NCI-H2171 treated with DMSO at 0.1 percent for 48 hours (cell line): ENCODE measurements at regions not wholly inside any gene's neighbourhood (a gene's known extent, or its start where the extent isn't known, plus 50 kb on each side); places are given as distances from the start of the nearest gene placed in this dataset.

ENCODE experiments used
- DNase-seq: peaks from one replicate; lab custom pipeline; 2025; lab: John Stamatoyannopoulos, UW

- peak; percentile 16 for DNase-seq
Observed at GRCh38 chr4:153137677-153138630, 66.3 kb upstream of the TRIM2 start.

GRCh38 chr4:153138736-153139135 is 65.5 kb upstream of the TRIM2 start:
- DNase-seq, result peak; percentile 37

GRCh38 chr4:153140294-153140693 is 63.9 kb upstream of the TRIM2 start:
- DNase-seq, result no peak

- DNase-seq, result no peak
Observed at GRCh38 chr4:153141238-153141637, 63.0 kb upstream of the TRIM2 start.

GRCh38 chr4:153142700-153143438 is 61.4 kb upstream of the TRIM2 start:
- peak; percentile 85 for DNase-seq

GRCh38 chr4:153143527-153144348 is 60.5 kb upstream of the TRIM2 start:
- DNase-seq, result peak; percentile 87

- DNase-seq, result no peak
Observed at GRCh38 chr4:153146031-153146430, 58.2 kb upstream of the TRIM2 start.

GRCh38 chr4:153146961-153147360 is 57.3 kb upstream of the TRIM2 start:
- DNase-seq, result no peak

GRCh38 chr4:153148791-153149190 is 55.5 kb upstream of the TRIM2 start:
- DNase-seq, result no peak

- peak; percentile 81 for DNase-seq
Observed at GRCh38 chr4:153151535-153152455, 52.4 kb upstream of the TRIM2 start.

GRCh38 chr4:153152501-153153338 is 51.5 kb upstream of the TRIM2 start:
- DNase-seq, result peak; percentile 77

GRCh38 chr4:153153339-153153871 is 50.8 kb upstream of the TRIM2 start:
- peak; percentile 77 for DNase-seq

- peak; percentile 66 for DNase-seq
Observed at GRCh38 chr4:153154007-153154975, 50.0 kb upstream of the TRIM2 start.
